Prostate gland (tissue), 2 donors: ENCODE measurements at regions not wholly inside any gene's neighbourhood (a gene's known extent, or its start where the extent isn't known, plus 50 kb on each side); places are given as distances from the start of the nearest gene placed in this dataset.

Source experiments
- DNase-seq: peaks from one replicate; pipeline ENCODE4 v3.0.0-alpha.2; 2019; ENCODE audit warnings: low spot score
- H3K27ac ChIP-seq, 2 donors: fragments of 200-600 bp; sonication (generic); 2 replicates each; pipeline ENCODE4 v1.5.1; 2017 to 2019
- H3K27me3 ChIP-seq: fragments of 200-600 bp; sonication (generic); replicated peaks from 2 replicates; pipeline ENCODE4 v1.5.1; 2019; ENCODE audit not compliant: insufficient read depth
- H3K36me3 ChIP-seq, 2 donors: fragments of 200-600 bp; sonication (generic); 1 replicate in 1 of 2; 2 replicates in 1 of 2; pipeline versions ENCODE4 v1.5.1 to v1.8.1; 2017 to 2019
- H3K4me1 ChIP-seq: fragments of 200-600 bp; sonication (generic); replicated peaks from 2 replicates; pipeline ENCODE4 v1.5.1; 2019
- H3K4me3 ChIP-seq, 2 donors: fragments of 200-600 bp; sonication (generic); 2 replicates each; pipeline ENCODE4 v1.5.1; 2017 to 2019
- H3K9me3 ChIP-seq: fragments of 200-600 bp; sonication (generic); 2 replicates; pipeline ENCODE4 v1.5.1; 2017
- POLR2A ChIP-seq: fragments of 450-650 bp; IDR thresholded peaks from one replicate; pipeline ENCODE4 v1.6.1; 2016; ENCODE audit warnings: antibody characterized with exemption, mild to moderate bottlenecking
- POLR2AphosphoS5 ChIP-seq: sonication (generic); formaldehyde crosslinking; IDR thresholded peaks from one replicate; pipeline ENCODE4 v1.6.1; 2017; ENCODE audit warnings: antibody characterized with exemption
- WGBS: methylation state at CpG from one replicate; pipeline ENCODE4 v1.1.5; 2018; 5-methylcytosine and 5-hydroxymethylcytosine counted together
- intact Hi-C: fragments of 100-400 bp; cut with DNase I; formaldehyde crosslinking; loops from one replicate; pipeline ENCODE4 v1.14.2; 2022
- TF ChIP-seq, protein P1 (sequence below), 4 experiments: fragments of 200-600 bp in 2 of 4; fragments of 450-650 bp in 2 of 4; sonication (generic) in 2 of 4; IDR thresholded peaks; 1 replicate in 3 of 4; 2 replicates in 1 of 4; pipeline ENCODE4 v1.5.1; 2016 to 2019; ENCODE audit warnings: antibody characterized with exemption in 4 of 4, mild to moderate bottlenecking in 2 of 4, moderate library complexity in 2 of 4

DNA sequence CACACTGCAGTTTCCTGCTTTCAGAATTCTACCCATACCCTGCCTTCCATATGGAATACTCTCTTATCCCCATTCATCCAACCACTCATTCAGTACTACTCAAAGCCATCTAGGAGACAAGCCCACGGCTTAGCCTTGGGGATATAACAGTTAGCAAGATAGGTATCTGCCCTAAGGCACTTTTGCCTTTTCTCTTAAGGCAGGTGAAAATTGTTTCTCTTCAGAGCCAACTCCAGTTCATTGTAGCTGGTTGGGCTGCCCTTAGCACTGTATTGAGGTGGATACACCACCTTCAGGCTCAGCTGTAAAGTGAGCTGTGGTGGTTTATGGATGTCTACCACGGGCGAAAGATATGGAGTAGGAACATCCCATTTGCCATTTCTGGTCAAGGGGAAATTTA, 729.7 kb upstream of the TBX3 start:
- H3K4me3 ChIP-seq: no peak overlapping the region
- no peaks in the 10 kb centered on the region for H3K36me3 ChIP-seq
- TF ChIP-seq, protein P1, sequence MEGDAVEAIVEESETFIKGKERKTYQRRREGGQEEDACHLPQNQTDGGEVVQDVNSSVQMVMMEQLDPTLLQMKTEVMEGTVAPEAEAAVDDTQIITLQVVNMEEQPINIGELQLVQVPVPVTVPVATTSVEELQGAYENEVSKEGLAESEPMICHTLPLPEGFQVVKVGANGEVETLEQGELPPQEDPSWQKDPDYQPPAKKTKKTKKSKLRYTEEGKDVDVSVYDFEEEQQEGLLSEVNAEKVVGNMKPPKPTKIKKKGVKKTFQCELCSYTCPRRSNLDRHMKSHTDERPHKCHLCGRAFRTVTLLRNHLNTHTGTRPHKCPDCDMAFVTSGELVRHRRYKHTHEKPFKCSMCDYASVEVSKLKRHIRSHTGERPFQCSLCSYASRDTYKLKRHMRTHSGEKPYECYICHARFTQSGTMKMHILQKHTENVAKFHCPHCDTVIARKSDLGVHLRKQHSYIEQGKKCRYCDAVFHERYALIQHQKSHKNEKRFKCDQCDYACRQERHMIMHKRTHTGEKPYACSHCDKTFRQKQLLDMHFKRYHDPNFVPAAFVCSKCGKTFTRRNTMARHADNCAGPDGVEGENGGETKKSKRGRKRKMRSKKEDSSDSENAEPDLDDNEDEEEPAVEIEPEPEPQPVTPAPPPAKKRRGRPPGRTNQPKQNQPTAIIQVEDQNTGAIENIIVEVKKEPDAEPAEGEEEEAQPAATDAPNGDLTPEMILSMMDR (IDR thresholded peaks at IDR 0.05): no peak
- TF ChIP-seq POLR2AphosphoS5 (no peak), POLR2A (no peak)
- no peaks in the 10 kb centered on the region for H3K27me3 ChIP-seq
- no peak overlapping the region for H3K27ac ChIP-seq
- DNase-seq: no peak
- no peaks in the 10 kb centered on the region for H3K9me3 ChIP-seq
- no peaks in the 10 kb centered on the region for H3K4me1 ChIP-seq
- 72% methylated on average over 3 of the region's 3 CpGs for WGBS
- intact Hi-C loops: no loop called here

DNA sequence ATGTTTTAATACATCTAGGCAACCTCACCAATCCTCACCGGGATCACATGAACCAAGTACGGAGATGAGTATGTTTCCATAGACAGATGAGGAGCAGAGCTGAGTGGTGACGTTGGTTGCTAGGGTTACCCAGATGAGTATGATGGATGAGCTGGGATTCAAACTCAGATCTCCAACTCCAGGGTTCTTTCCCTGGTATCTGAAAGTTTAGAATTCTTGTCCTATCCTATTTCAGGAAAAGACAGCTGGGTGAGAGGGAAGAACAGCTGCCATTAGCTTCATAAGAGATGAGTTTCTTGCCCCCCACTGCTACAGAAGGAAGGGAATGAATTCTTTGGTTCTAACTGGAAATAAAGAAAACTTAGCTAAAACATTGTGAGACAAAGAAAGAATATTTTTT, 728.9 kb upstream of the TBX3 start:
- intact Hi-C loops: no loop called here
- Histone ChIP-seq H3K27ac (no peak overlapping the region), H3K36me3 (no peaks in the 10 kb centered on the region), H3K4me1 (no peaks in the 10 kb centered on the region), H3K9me3 (no peaks in the 10 kb centered on the region), H3K4me3 (no peak overlapping the region), H3K27me3 (no peaks in the 10 kb centered on the region)
- TF ChIP-seq, protein P1 (IDR thresholded peaks at IDR 0.05): no peak
- TF ChIP-seq POLR2A: no peak
- no peak for TF ChIP-seq POLR2AphosphoS5
- no peak for DNase-seq
- 91% methylated on average over 3 of the region's 3 CpGs for WGBS

DNA sequence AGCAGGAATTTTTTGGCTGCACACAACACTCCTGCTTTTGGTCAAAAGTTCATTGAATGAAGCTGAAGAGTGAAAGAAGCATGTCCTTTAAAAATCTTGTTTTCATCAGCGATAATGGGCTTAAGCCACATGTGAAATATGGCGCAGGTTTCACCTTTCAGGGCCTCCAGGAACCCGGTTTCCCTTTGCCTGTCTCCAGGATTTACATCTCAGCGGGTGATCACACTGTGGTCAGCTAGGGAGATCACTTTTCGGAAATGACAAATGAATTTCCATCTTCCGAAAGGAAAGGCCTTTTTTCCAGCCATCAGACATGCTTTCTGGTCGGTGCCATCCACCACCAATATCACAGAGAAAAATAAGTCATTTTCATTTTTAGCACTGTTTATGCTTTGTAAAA, 727.1 kb upstream of the TBX3 start:
- no peaks in the 10 kb centered on the region for H3K9me3 ChIP-seq
- no peak overlapping the region for H3K4me3 ChIP-seq
- TF ChIP-seq POLR2AphosphoS5: no peak
- no peak for TF ChIP-seq POLR2A
- TF ChIP-seq, protein P1 (IDR thresholded peaks at IDR 0.05): no peak
- H3K27ac ChIP-seq: no peak overlapping the region
- H3K4me1 ChIP-seq: no peaks in the 10 kb centered on the region
- intact Hi-C loops: no loop called here
- H3K27me3 ChIP-seq: no peaks in the 10 kb centered on the region
- no peaks in the 10 kb centered on the region for H3K36me3 ChIP-seq
- no peak for DNase-seq
- 87% methylated on average over 7 of the region's 7 CpGs for WGBS

DNA sequence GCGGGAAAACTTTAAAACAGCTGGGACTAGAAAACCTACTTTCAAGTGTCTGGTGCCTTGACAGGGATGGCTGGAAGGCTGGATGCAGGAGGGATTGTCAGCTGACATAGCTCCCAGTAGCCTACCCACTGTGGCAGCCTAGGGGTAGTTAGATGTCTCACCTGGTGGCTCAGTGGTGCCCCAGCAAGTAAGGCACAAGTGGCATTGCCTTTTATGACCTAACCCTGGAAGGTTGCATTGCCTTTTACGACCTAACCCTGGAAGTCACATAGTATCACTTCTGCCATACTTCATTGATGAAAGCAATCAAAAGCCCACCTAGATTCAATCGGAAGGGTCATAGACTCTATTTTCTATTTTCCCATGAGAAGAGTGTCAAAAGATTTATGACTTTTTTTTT, 724.7 kb upstream of the TBX3 start:
- TF ChIP-seq POLR2A: no peak
- TF ChIP-seq, protein P1 (IDR thresholded peaks at IDR 0.05): no peak
- no peak for TF ChIP-seq POLR2AphosphoS5
- Histone ChIP-seq H3K9me3 (no peaks in the 10 kb centered on the region), H3K4me1 (no peaks in the 10 kb centered on the region), H3K4me3 (no peak overlapping the region), H3K27me3 (no peaks in the 10 kb centered on the region), H3K27ac (no peak overlapping the region), H3K36me3 (no peaks in the 10 kb centered on the region)
- intact Hi-C loops: no loop called here
- 90% methylated on average over 3 of the region's 3 CpGs for WGBS
- no peak for DNase-seq

DNA sequence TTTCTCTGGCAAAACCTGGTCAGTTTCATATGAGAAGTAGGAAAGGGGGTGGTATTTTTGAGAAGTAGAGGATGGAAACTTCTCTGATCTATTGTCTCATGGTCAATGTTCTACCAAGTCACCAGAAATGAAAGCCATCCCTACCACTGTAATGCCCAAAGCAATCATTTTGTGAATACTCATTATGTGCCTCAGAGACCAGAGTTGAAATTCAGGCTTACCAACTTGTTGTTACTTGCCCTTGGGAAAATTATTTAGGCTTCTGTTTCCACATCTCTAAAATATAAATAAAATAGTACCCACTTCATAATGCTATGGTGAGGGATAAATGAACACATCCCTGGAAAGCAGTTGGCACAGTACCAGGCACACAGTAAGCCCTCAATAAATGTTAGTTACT, 723.7 kb upstream of the TBX3 start:
- no peaks in the 10 kb centered on the region for H3K9me3 ChIP-seq
- intact Hi-C loops: no loop called here
- TF ChIP-seq, protein P1 (IDR thresholded peaks at IDR 0.05): no peak
- TF ChIP-seq POLR2A: no peak
- TF ChIP-seq POLR2AphosphoS5: no peak

More for the DNA sequence above, 723.7 kb upstream of the TBX3 start:
- Histone ChIP-seq H3K27ac (no peak overlapping the region), H3K27me3 (no peaks in the 10 kb centered on the region), H3K4me3 (no peak overlapping the region), H3K36me3 (no peaks in the 10 kb centered on the region), H3K4me1 (no peaks in the 10 kb centered on the region)
- DNase-seq: no peak
